Tongue (tissue), 1 donor: ENCODE measurements at regions not wholly inside any gene's neighbourhood (a gene's known extent, or its start where the extent isn't known, plus 50 kb on each side); places are given as distances from the start of the nearest gene placed in this dataset.
"Not testable (repeated sequence)": the region's sequence is repeated elsewhere in the genome, so short reads cannot be mapped to it uniquely, and the experiment has no call there.

ENCODE experiments used
- DNase-seq: peaks from one replicate; pipeline ENCODE4 v3.0.0-alpha.2; 2015

GRCh38 chr21:20167059-20167458 lies 831.1 kb upstream of the NCAM2 start:
- no peak for DNase-seq

- no peak for DNase-seq
Measured at GRCh38 chr21:20169812-20170576, 828.2 kb upstream of the NCAM2 start.

DNA sequence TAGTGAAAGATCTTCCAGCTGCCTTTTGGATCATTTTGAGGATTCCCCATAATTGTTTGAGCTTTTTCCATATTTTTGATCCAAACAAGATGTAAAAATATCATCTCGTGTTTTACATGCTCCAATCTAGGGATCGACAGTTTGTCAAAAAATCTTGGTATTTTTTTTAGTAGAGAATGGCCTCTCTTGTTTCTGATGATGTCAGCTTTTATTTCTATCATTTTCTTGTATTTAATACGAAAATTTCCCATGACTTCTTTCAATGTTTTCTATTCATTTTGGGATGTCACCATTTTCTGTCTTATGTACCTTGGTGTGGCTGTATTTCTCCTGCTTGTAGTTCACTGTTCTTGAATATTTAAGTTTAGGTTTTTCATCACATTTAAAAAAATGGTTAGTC lies 812.0 kb upstream of the NCAM2 start:
- DNase-seq, result no peak

- DNase-seq, result no peak
Measured at GRCh38 chr21:20187028-20187427, 811.2 kb upstream of the NCAM2 start.

GRCh38 chr21:20201323-20201722 lies 796.9 kb upstream of the NCAM2 start:
- not testable (repeated sequence) for DNase-seq

DNA sequence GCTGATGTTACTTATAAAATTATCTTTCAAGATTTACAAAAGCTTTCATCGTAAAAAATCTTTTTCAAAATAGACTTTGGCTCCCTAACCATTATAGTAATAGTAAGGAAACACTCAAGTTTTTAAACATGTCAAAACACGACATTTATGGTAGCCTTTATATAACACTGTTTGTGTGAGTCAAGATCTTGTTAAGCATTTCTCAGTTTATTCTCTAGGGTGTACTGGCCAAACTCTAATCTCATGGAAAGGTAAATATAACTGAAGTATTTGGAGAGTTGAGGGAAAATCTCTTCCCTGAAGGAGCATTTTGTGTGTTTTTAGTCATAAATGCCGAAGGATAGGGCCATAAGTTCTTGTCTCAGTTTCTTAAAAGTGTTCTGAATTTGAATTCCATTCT lies 790.9 kb upstream of the NCAM2 start:
- DNase-seq, result peak; percentile 1

DNA sequence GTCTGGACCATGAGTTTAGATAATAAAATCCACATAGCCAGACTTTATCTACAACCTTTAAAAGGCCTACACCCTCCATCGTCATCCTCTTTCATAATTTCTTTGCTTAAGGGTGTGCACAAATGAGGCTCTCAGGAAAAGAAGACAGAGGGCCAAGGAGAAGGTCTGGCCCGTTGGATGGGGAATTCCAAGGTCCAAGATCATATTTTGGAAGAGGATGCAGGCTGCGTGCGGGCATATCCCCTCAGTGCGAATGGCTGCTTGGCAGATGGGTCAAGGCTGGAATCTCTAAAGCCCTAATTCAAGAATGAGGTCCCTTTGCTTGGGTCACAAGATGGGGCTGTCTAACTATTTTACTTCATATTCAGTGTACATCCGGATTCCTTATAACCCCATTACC lies 782.2 kb upstream of the NCAM2 start:
- no peak for DNase-seq

- no peak for DNase-seq
Measured at GRCh38 chr21:20220586-20220985, 777.6 kb upstream of the NCAM2 start.

- DNase-seq, result not testable (repeated sequence)
Measured at GRCh38 chr21:20221981-20222380, 776.2 kb upstream of the NCAM2 start.

DNA sequence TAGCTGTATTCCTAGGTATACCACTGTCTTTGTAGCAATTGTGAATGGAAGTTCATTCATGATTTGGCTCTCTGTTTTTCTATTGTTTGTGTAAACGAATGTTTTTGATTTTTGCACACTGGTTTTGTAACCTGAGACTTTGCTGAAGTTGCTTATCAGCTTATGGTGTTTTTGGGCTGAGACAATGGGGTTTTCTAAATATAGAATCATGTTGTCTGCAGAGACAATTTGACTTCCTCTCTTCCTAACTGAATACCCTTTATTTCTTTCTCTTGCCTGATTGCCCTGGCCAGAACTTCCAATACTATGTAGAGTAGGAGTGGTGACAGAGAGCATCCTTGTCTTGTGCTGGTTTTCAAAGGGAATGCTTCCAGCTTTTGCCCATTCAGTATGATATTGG lies 761.6 kb upstream of the NCAM2 start:
- DNase-seq, result not testable (repeated sequence)

- DNase-seq, result no peak
Measured at GRCh38 chr21:20249401-20249800, 748.8 kb upstream of the NCAM2 start.

DNA sequence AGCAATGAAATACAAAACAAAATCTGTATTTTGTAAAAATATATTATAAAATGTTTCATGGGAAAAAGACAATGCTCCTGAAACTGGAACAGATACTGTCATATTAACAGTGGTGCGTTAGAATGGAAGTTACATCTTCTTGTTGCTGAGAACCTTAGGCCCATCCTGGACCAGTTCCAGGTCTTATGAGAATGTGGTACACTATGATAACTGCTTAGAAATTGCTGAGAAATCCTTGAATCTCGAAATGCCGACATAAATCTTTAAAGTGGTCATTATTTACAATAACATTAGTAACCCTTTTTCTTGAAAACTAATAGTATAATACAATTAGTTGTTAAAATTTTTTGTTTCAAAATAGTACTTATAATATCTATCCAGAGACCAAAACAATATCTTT lies 747.9 kb upstream of the NCAM2 start:
- DNase-seq, result no peak

GRCh38 chr21:20253261-20253660 lies 744.9 kb upstream of the NCAM2 start:
- DNase-seq, result no peak

- DNase-seq, result no peak
Measured at GRCh38 chr21:20254964-20255363, 743.2 kb upstream of the NCAM2 start.

DNA sequence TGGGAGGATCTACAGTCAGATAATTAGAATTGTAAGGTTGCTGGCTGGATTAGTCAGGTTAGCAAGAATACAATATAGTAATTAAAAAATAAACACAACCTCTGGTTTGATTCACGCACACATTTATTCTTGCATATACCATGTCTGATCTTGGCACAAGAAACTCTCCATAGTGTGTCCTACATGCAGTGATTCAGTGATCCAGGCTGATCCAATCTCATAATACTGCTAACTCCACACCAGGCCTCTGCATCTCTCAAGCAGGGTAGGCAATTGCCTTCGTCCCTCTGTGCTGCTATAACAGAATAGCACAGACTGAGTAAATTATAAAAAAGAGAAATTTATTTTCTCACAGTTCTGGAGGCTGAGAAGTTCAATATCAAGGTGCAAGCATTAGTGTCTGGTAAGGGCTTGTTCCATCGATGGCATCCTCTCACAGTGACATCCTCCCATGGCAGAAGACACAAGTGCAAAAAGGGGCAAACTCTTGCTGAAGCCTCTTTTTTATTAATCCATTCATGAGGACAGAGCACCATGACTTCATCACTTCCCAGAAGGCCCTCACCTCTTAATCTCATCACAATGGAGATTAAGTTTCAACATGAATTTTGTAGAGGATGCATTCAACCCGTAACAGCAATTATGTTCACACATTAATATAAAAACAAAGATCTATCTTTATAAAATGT lies 741.0 kb upstream of the NCAM2 start:
- no peak for DNase-seq

GRCh38 chr21:20258542-20258941 lies 739.7 kb upstream of the NCAM2 start:
- DNase-seq, result no peak

- DNase-seq, result no peak
Measured at GRCh38 chr21:20259031-20259867, 739.0 kb upstream of the NCAM2 start.

DNA sequence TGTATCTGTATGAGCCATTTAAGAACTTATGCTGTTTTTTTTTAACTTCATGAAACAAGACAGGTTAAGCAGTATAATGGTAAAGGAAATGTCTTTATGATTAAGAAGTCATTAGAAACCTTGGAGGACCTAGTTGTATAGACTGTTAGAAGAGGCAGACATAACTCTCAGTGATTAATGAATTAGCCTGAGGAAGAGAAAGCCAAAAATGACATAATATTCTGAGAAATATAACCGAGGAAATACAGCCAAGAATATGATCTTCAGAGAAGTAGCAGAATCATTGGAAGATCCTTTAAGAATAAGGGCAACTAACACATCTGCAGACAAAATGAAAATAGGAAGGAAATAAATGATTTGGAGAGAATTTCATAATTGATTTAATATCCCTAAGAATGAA lies 738.1 kb upstream of the NCAM2 start:
- no peak for DNase-seq

GRCh38 chr21:20261364-20261763 lies 736.8 kb upstream of the NCAM2 start:
- no peak for DNase-seq

- no peak for DNase-seq
Measured at GRCh38 chr21:20265707-20266440, 732.3 kb upstream of the NCAM2 start.

GRCh38 chr21:20266441-20266710 lies 731.8 kb upstream of the NCAM2 start:
- DNase-seq, result no peak

DNA sequence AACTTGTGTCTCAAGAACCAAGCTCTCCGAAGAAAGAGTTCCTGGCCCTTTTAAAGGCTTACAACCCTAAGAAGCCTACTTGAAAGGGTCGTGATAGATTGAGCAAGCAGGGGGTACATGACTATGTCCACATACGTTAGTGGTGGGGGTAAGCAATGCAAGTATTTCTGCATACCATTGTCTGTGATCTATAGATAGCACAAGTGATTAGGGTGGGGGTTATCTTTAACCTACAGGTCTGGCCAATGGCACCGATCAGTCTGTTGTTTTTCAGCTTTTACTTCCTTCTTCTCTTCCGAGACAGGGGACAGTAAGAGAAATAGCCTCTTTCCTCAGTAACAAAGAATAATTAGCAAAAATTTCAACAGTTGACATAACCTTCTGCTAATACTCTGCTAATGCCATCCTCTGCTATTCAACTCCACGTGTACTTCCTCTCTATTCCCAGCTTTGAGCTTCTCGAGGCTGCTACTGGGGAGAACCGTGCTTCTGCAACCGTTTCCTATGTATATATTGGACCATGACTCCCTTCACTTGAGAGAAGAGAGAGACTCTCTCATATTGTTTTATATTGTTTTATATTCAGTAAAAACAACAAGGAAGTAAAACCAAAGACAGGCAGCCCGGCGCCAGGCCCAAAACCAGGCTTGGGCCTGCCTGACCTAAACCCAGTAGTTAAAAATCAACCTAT lies 727.7 kb upstream of the NCAM2 start:
- no peak for DNase-seq
